ENCODE measurements at regions not wholly inside any gene's neighbourhood (a gene's known extent, or its start where the extent isn't known, plus 50 kb on each side); places are given as distances from the start of the nearest gene placed in this dataset.

DNA sequence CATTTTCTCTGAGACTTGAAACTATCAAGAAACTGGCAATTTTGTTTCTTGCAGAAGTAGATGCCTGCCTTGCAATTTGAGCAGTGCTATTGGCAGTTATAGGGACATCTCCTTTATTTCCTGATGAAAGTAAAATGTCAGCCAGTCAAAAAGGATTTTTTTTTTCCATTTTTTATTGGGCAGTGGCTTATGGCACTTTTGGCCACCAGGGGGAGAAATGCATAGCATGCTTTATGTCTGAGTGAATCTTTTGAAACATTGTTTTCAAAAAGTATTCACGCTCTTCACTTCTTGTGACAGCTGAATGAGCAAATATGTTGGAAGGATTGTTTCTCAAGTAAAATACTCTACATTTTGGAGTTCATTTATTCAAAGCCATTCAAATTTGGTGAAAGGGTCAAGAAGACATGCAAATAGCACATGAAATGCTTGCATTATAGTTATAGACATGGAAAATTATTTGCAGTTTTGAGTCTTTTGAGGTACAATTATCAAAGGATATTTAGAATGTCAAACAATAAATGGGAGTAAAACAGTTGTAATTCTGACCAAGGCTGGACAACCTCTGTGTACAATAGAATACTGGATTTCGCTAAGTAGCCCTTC, 491.0 kb downstream of the CDH2 start:
- no peak for DNase-seq

DNA sequence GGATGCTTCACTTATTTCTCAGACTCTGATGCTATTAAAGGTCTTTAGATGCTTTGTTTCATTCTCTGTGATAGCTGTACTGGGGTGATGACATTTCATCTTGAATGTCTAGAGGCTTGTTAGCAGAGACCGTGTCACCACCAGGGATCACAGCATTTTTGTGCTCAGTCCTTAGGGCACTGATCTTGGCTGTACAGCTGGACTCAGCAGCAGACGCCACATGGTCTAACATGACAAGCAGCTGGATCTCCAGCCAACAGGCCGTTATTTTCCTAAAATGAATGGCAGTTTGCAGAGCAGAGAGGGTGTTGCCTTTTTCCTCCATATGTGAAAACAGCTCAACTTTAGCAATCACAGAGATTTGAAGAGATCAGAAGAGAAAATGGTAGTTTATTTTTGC, 491.8 kb downstream of the CDH2 start:
- no peak for DNase-seq

DNA sequence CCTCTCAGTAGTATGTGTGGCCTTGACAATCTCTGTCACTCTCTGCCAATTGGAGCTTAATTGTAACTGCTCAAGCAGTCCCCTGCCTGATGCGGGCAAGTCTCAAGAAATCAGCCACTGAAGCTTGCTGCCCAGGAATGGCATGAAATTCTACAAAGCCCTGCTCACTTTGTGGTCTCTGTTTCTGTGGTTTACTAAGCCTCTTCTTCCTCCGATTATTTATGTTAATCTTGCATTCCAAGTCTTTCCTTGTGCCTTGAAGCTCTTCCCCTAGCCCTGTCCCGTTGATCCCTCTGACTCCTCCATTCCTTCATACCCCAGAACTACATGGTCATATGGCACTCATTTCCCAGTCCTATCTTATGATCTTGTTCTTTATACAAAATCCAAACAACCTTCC, 489.3 kb upstream of the CHST9 start:
- no peak for DNase-seq

DNA sequence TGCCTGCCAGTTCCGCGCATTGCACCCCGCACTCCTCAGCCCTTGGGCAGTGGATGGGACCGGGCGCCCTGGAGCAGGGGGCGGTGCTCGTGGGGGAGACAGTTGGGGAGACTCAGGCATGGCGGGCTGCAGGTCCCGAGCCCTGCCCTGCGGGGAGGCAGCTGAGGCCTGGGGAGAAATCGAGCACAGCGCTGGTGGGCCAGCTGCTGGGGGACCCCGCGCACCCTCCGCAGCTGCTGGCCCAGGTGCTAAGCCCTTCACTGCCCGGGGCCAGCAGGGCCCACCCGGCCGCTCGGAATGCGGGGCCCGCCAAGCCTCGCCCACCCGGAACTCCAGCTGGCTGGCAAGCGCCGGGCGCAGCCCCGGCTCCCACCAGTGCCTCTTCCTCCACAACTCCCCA, 488.8 kb upstream of the CHST9 start:
- no peak for DNase-seq

DNA sequence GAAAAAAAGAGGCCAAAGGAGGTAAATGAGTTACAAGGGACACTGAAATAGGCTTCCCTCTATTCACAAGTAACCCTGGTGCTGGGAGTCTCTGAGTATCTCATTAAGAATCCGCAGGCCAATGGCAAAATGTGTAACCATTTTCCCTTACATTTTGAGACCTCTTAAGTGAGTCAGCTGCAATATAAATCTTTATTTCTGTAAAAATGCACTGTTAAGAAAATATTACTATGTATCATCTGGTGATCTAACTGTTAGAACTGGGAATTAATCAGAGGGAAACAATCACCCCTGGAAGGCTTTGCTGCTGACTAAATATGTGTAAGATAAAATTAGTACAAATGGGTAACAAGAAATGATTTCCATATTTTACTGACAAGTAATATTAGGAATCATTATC, 483.1 kb upstream of the CHST9 start:
- no peak for DNase-seq

DNA sequence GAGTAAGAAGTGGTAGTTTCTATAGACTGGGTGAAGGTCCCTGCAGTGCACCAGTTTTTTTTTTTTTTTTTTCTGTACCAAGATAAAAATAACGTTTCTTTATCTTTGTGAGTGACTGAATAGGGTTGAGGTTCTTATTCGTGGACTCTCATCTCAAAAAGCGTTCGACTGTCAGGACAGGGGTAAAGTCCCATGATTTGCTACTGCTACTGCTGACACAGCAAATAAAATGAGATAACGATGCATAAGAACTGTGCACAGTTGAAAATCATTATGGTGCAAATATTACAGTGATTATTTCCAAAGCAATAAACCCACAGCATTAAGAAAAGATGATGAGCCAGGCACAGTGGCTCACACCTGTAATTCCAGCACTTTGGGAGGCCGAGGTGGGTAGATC, 482.0 kb upstream of the CHST9 start:
- DNase-seq: no peak

DNA sequence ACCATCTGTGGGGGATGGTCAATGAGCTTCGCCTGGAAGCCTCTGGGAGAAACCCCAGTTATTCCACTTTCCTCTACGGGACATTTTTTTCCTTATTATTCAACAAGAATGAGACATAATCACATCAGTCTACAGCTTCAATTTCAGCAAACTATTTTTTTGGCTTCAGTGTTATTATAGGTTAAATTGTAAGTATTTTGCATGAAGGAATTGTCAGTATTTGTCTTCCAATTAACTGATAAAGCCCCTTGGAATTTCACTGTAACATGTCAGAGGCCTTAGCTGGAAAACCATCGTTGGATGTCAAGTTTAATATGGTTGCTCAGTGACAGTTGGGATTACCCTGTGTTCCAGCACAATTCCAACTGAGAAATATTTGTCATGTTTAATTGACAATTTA, 480.9 kb upstream of the CHST9 start:
- DNase-seq: no peak

DNA sequence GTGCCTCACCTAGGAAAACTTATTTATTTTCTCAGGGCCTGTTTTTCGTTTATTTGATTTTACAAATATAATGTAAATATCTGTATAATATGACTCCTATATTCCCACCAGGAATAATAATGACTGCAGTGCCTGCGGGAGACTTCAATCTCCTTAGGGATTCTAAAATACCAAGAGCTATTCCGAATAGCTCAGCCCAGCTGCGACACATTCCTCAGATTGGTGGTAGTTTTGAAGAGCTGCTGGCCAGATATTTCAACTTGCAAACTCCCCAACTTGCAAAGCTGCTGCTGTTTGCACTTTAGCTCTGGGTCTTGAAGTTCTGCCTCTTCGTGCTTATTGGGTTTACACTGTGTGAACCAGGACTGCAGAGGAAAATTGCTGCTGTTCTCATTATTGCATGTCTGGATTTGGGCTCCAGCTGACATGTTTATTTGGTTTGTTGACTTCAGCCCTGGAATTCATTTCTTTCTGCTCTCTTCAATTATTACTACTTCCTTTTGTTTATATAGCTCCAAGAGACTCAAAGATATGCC, 480.2 kb upstream of the CHST9 start:
- DNase-seq: no peak

DNA sequence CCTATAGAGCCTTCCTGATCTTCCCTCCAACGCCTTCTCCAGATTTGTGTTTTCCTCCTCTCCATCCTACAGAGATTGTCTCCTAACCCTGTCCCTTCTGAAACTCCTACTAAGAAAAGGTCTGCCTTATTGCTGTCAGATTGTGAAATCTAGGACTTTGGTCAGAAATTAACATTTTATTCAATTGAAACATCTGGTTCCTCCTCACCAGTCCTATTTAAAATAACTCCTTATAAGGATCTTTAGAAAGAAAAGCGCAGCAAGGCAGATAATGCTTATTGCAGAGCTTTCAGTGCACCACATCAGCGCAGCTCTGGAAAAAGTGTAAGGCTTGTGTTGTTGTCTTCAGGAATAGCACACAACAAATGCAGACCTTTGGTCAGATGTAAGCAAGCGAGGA, 477.8 kb upstream of the CHST9 start:
- DNase-seq: no peak

DNA sequence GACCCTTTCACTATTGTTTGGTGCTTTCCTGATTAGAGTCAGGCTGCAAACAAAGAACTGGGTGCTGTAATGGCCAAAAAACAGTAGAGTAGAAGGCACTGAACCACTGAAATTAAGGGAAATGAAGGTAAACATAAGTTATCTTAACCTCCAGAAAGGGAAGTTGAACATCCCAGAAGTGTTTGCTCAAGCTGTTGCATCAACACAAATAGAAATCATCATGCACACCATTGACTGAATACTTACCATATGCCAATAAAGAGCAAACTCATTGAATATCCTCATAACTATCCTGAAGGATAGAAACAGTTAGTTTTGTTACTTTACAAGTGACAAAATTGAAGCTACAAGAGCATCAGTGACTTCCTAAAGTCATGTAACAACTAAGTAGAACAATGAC, 477.4 kb upstream of the CHST9 start:
- DNase-seq: no peak

DNA sequence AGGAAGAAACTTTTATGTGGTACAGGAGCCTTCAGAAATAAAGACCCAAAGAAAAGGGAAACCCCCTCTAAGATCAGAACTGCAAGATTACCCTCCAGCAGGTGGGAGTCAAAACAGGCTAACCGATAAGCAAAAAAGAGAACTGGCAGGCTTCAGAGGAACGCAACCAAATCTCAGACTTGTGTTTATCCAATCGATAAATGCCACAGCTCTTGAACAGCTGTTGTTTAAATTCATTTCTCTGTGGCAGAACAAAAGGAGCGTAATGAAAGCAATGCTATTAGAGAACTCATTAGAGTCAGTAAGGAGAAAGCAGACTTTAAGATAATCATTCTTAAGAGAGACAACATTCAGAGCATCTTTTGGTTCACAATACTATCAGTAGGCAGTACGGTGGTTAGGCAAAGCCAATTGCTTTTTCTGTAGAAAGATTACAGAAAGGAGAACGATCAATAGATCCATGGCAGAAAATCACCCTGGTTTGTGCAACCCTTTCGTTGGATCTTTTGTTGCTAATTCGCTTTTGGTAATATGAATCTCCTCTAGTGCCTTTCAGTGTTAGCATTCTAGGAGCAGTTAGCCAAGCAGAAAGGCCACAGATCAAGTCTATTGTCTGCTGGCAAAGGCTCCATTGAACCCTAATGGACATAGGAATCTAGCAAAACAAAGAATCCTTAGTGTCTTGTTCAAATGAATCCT, 476.4 kb upstream of the CHST9 start:
- DNase-seq: no peak

DNA sequence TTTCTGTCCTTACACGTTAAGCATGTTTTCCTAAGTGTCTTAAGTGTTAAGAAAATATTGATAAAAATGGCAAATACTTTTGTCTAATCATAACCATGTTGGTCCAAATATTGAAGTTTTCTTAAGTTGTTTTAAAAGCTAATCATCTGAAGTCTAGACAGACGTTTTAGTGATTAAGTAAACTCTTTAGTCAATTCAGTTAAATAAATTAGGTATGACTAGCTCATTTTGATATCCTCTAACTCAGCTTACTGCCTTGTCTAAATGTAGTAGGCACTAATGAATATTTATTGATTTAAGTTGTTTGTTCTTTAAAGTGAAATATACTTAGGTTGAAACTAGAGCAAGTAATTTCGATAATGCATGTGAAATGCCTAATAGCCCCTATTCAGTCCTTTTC, 471.8 kb upstream of the CHST9 start:
- DNase-seq: no peak

DNA sequence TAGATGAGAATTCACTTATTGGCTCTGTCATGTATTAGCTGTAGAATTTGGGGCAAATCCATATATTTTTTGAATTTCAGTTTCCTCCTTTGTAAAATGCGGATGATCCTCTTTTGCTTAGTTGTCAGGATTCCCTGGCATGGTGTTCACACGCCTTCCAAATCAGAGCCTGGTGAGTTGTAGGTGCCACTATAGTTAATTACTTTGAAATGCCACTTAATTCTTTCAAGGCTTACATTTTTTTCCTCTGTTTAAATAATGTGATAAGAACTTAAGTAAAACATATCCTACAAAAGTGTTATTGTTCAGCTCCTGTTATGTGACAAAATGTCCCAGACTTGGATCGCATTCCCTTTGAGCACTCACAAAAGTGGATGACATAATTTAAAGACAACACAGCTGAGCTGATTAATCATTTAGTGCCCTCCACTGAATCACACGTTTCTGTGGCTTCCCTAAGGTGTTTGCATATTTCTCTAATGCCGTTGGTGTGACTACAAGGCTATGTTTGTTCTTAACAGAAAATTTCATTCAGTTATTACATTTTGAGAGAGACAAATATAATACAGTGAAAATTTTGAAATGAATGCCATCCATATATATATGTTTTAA, 471.2 kb upstream of the CHST9 start:
- no peak for DNase-seq

DNA sequence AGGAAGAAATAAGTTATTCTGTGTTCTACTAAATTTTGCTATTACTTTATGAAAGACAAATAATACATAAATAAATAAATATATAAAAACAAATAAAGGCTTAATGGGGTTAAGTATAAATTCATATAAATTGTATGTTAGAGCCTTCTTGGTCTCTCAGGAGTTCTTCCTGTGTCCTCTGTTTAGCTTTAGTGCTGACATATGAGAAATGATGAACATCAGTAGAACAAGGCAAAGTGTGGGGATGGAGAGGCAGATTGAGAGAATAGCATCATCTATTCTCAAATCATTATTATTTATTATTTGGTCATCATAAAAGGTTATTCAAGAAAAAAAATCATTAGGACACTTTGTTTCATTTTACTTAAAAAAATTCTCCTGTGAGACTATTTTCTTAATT, 468.1 kb upstream of the CHST9 start:
- DNase-seq: no peak

DNA sequence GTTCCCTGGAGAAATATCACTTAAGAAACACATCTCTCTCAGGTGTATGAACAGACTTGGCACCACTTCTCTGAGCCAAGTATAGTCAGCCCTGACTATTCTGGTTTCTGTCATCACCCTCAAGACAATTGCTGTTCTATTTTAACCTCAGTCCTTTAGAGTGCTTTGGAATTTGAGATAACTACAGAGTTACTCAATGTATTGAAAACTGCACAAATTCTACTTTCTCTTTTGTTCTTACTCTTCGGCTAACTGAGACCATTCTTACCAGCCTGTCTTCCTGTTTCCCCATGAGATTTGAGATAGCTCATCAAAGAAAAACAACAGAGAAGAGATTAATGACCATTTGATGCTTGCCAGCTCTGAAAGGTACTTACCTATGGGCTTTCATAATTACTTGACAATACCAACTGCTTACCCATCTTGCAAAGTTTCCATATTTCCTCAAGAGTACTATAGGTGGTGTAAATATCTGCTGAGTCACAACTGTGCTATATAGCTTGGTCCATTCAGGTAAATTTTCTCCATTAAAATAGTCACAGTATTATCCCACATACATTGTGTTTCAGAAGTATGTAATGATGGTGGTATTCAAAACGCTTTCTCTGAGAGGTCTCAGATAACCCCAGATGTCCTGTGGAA, 467.5 kb upstream of the CHST9 start:
- DNase-seq: no peak

DNA sequence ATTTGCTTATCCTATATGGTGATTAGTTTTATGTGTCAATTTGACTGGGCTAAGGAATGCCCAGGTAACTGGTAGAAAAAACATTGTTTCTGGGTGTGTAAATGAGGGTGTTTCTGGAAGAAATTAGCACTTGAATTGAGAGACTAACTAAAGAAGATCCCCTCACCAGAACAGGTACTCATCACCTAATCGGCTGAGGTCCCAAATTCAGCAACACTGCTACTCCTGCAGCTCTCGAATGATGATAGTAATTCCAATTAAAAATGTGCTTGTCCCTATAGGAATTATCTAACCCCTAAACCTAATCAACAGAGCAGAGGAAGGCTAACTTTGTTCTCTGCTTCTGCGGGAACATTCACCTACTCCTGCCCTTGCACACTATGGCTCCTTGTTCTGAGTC, 464.5 kb upstream of the CHST9 start:
- DNase-seq: no peak

DNA sequence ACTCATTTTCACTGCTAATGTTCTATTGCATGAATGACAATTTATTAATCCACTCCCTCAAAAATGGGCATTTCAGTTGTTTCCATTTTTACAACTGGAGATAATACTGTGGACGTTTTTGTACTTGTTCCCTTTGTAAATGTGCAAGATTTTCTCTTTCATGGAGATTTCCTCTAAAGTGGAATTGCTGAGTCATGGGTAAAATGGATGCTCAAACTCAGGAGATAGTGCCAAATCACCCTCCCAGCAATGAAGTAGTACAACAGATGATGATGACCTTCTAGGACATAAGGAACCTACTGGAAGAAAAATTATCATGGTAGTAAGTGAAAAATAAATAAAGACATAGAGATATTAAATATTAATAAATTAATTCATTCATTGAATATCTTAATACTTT, 460.8 kb upstream of the CHST9 start:
- no peak for DNase-seq

DNA sequence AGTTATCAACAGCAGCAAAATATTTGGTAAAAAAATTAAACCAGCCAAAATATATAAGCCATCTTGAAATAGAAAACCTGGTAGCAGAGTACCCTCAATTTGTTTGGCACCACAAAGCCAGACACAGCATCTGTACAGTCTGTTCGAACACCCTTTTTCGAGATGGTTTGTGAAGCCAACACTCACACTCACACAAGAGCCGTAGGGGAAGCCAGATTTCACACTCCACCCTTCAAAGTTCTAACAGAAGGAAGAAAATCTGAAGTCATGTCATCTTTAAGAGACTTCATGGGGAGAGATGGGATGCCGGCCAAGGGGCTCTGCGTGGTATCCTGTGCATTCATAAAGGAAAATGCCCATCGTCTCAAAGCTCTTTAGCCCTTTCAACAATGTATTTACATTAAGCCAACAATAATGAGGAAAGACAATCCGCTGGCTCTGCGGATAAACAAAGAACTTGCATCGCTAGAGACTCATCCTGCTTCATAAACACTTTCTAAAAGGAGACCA, 451.5 kb upstream of the CHST9 start:
- no peak for DNase-seq

DNA sequence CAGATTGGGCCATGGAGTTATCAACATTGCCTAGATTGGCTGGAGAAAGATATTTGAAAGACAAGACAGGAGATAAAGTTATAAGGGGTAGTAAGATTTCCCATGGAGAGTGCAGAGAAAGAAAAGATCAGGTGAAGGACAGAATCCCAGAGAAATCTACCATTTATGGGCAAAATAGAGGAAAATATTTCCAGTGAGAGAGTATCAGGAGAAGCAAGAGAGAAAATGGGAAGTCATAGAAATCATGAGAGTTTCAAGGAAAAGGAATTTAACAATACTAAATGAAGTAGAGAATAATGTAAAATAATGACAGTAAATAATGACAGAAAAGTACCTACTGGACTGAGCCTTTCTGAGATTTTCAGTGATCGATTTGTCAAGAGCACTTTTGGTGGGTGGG, 447.6 kb upstream of the CHST9 start:
- DNase-seq: no peak

DNA sequence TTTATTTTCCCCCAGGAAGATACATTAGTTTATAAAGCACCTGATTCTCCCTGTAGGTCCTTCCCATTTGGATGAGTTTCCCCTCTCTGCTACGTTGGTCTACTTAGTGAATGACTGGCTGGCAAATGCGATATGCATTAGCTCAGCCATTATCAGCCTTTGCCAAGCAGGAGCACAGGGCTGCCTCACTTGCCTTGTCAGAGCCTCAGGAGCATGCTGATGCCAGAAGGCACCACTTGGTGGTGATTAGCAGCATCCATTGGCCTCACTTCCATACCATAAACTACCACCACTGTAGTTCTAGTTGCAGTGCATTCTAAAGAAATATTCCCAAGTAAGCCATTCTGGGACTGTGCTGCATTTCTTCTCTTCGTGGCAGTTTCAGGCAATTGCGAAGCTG, 442.8 kb upstream of the CHST9 start:
- no peak for DNase-seq

DNA sequence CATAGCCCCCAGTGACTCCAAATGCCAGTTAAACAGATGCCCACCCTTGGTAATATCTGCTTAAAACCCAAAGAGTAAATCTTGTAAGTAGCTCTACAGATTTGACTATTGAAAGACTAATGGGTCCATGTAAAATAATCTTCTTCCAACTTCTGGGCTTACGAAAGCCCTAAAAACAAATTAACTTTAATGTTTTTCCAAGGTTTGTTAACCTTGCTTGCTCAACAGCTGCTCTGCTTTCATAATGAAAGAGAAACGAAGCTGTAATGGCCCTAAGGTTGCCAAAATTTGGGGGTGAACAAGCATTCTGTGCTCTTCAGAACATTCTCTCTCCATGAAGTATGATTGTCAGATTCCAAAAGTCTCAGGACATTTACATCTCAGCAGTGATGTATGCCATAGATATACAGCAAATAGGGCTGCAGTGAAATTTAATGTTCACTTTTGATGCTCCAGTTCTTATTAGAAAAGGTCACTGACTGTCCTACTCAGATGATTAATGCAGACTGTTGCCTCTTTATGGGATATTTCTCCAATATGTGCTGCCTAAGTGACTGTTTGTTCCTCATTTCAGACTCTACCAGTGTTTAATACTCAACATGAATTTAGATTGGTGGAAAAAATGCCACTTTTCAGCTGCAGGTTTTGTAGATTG, 436.3 kb upstream of the CHST9 start:
- no peak for DNase-seq

DNA sequence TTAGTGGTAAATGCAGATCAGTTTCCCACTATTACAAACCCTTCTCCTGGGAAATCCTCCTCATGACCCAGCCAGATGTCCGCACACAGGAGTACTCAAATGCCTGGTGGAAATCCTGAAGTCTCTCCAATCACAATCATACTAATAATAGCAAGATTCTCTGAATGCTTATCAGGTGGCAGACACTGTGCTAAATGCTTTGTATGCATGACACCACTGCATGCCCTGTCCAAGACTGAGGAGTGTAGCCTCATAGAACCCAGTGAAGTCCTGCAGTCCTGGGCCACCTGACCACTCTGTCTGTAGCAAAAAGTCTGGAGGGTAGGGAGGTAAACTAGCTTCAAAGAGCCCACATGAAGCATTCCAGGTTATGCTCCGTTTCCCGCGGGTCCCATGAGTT, 434.8 kb upstream of the CHST9 start:
- DNase-seq: no peak

DNA sequence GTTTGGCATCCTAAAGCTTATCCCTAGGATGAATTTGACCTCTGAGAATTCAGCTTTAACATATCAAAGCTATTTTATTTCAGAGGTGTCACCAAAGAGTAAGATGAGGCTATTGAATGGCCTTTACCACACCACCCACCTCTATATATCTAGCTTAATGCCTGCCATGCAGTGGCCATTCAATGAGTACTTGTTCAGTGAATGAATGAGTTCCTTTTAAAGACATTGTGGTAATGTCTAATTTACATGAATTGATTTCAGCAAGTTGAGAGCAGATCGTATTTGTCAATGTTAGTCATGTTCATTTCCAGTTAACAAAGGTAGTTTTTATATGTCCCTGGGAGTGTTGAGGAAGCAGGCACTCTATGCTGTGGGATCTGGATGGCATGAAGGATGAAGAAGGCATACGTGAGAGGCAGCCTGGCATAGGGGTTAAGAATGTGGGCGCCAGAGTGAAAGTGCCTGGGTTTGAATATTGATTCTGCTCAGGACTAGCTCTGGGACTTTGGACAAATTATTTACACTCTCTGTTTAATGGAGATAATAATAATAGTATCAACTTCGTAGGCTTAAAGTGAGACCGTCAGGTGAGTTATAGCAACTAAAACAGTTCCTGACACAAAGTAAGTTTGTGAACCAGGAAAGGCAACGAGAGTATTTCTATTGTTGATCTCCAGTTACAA, 434.1 kb upstream of the CHST9 start:
- DNase-seq: no peak
